ENCODE measurements at regions not wholly inside any gene's neighbourhood (a gene's known extent, or its start where the extent isn't known, plus 50 kb on each side); places are given as distances from the start of the nearest gene placed in this dataset.

DNA sequence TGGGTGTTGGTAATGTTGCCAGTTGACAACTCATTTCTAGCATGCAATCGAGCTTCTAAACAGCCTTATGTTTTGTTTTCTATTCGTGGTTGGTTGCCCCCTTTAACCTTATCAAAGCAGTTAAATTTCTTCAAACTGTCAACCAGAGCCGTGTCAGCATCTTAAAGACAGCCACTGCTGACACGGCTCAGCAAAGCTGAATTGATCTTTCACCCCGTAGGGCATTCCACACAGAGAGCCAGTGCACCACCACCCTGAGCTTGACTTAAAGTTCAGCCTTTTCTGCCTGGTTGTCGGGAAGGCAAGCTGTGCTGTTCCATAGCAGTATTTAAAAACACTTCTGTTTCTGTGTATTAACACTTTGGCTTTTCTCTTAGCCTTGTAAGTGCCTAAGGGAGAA lies 355.0 kb upstream of the CHST9 start (continued):
- TF ChIP-seq, protein P1, sequence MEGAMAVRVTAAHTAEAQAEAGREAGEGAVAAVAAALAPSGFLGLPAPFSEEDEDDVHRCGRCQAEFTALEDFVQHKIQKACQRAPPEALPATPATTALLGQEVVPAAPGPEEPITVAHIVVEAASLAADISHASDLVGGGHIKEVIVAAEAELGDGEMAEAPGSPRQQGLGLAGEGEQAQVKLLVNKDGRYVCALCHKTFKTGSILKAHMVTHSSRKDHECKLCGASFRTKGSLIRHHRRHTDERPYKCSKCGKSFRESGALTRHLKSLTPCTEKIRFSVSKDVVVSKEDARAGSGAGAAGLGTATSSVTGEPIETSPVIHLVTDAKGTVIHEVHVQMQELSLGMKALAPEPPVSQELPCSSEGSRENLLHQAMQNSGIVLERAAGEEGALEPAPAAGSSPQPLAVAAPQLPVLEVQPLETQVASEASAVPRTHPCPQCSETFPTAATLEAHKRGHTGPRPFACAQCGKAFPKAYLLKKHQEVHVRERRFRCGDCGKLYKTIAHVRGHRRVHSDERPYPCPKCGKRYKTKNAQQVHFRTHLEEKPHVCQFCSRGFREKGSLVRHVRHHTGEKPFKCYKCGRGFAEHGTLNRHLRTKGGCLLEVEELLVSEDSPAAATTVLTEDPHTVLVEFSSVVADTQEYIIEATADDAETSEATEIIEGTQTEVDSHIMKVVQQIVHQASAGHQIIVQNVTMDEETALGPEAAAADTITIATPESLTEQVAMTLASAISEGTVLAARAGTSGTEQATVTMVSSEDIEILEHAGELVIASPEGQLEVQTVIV (IDR thresholded peaks at IDR 0.05; ENCODE audit: borderline replicate concordance, partially characterized antibody), result no peak

DNA sequence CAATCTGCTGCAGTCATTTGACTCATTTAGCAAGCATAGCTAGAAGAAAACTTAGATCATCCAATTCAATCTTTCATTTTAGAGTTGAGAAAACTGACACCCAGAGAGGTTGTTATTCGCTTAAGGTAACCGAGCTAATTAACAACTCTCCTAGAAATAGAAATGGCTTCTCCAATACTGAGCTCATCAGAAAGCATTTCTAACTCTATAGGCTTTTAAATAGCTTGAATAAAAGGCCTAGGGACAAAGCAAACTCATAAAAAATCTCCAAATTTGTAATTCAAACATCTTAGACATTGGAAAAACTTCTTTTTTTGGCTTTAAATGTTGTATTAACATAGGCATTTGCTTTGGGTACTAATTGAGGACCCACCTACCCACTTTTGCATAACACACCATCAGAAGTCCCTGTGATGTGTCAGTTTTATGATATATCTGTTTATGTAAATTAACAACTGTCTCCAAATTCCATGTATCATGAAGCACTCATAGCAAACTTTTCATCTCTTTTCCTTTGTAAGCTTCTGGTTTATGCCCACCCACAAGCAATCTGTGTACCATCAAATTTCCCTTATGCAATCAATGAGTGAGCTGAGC lies 343.9 kb upstream of the CHST9 start:
- ChIA-PET RAD21 (ENCODE audit: unreplicated experiment) (no interaction called here), CTCF (no interaction called here), SMC1A (ENCODE audit: uncharacterized antibody, unreplicated experiment) (no interaction called here), POLR2A (no interaction called here)
- no peak for ATAC-seq
- H2AFZ ChIP-seq (ENCODE audit: control insufficient read depth, low read depth, low read length), result no peak overlapping the region
- no peaks in the 10 kb centered on the region for H3K4me1 ChIP-seq (ENCODE audit: control insufficient read depth, insufficient read depth, low read length)
- 28% methylated on average over 2 of the region's 2 CpGs for WGBS (ENCODE audit: insufficient coverage, insufficient replicate concordance, low lambda C conversion rate, missing lambda C conversion rate)
- intact Hi-C loops (cut with micrococcal nuclease; ENCODE audit: unreplicated experiment) (no loop called here), in situ Hi-C loops (cut with MboI) (no loop called here)
- no peak for FAIRE-seq
- H3K27me3 ChIP-seq (replicated peaks in 1 of 2; ENCODE audit: control insufficient read depth in 2 of 2, insufficient read depth in 2 of 2, low read length in 1 of 2), result no peaks in the 10 kb centered on the region
- no peak overlapping the region for H3K27ac ChIP-seq (ENCODE audit: control insufficient read depth, insufficient read depth)
- no peaks in the 10 kb centered on the region for H3K36me3 ChIP-seq (ENCODE audit: control insufficient read depth in 2 of 2, insufficient read depth in 2 of 2, low read length in 1 of 2)
- BruUV-seq (replicated peaks), result no TSS peak
- no peak for TF ChIP-seq NBN (IDR thresholded peaks at IDR 0.05)
- no peak for TF ChIP-seq POLR2AphosphoS2 (IDR thresholded peaks at IDR 0.05; ENCODE audit: low read depth, low read length)
- TF ChIP-seq ASH2L (IDR thresholded peaks at IDR 0.05; ENCODE audit: borderline replicate concordance, low read depth), result no peak
- TF ChIP-seq CREB1 (IDR thresholded peaks at IDR 0.05; ENCODE audit: low read depth), result no peak
- no peak for TF ChIP-seq JUND (IDR thresholded peaks at IDR 0.05; ENCODE audit: low read depth, low read length)
- TF ChIP-seq NR2C2 (IDR thresholded peaks at IDR 0.05; ENCODE audit: borderline replicate concordance, control insufficient read depth, insufficient read length, low read depth), result no peak
- TF ChIP-seq, protein P2, sequence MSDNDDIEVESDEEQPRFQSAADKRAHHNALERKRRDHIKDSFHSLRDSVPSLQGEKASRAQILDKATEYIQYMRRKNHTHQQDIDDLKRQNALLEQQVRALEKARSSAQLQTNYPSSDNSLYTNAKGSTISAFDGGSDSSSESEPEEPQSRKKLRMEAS (IDR thresholded peaks at IDR 0.05; ENCODE audit: low read depth, low read length), result no peak
- TF ChIP-seq IKZF1 (conservative IDR thresholded peaks at IDR 0.05), result no peak
- no peak for TF ChIP-seq MYB (IDR thresholded peaks at IDR 0.05; ENCODE audit: borderline replicate concordance, low read depth, low read length)
- no peak for TF ChIP-seq ZBED1 (IDR thresholded peaks at IDR 0.05; ENCODE audit: borderline replicate concordance)
- no peak for TF ChIP-seq ESRRA (IDR thresholded peaks at IDR 0.05; ENCODE audit: low read length)
- TF ChIP-seq, protein P3, sequence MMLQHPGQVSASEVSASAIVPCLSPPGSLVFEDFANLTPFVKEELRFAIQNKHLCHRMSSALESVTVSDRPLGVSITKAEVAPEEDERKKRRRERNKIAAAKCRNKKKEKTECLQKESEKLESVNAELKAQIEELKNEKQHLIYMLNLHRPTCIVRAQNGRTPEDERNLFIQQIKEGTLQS (IDR thresholded peaks at IDR 0.05; ENCODE audit: borderline replicate concordance, extremely low read depth, low read depth, low read length), result no peak
- no peak for TF ChIP-seq RELA (IDR thresholded peaks at IDR 0.05; ENCODE audit: borderline replicate concordance, partially characterized antibody)
- TF ChIP-seq ZNF217 (IDR thresholded peaks at IDR 0.05), result no peak
- no peak for TF ChIP-seq RFX5 (IDR thresholded peaks at IDR 0.05; ENCODE audit: low read depth, low read length)
- no peak for TF ChIP-seq CHD4 (IDR thresholded peaks at IDR 0.05)
- TF ChIP-seq, protein P4, sequence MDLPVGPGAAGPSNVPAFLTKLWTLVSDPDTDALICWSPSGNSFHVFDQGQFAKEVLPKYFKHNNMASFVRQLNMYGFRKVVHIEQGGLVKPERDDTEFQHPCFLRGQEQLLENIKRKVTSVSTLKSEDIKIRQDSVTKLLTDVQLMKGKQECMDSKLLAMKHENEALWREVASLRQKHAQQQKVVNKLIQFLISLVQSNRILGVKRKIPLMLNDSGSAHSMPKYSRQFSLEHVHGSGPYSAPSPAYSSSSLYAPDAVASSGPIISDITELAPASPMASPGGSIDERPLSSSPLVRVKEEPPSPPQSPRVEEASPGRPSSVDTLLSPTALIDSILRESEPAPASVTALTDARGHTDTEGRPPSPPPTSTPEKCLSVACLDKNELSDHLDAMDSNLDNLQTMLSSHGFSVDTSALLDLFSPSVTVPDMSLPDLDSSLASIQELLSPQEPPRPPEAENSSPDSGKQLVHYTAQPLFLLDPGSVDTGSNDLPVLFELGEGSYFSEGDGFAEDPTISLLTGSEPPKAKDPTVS (IDR thresholded peaks at IDR 0.05; ENCODE audit: low read depth, low read length), result no peak
- no peak overlapping the region for H3K9ac ChIP-seq (ENCODE audit: control insufficient read depth, insufficient read depth, low read length)
- no peak overlapping the region for H3K4me3 ChIP-seq
- no peaks in the 10 kb centered on the region for H3K9me3 ChIP-seq (replicated peaks; ENCODE audit: control insufficient read depth, insufficient read depth, low read length)
- H4K20me1 ChIP-seq (ENCODE audit: control insufficient read depth, insufficient read depth), result no peaks in the 10 kb centered on the region
- no peak overlapping the region for H3K4me2 ChIP-seq (ENCODE audit: control insufficient read depth, insufficient read depth)
- no peak for DNase-seq (ENCODE audit: low read depth, low spot score)
- no peaks in the 10 kb centered on the region for H3K79me2 ChIP-seq (ENCODE audit: control insufficient read depth, insufficient read depth, low read length)

Data from GM12878 (cell line).